ENCODE measurements at regions not wholly inside any gene's neighbourhood (a gene's known extent, or its start where the extent isn't known, plus 50 kb on each side); places are given as distances from the start of the nearest gene placed in this dataset.

GRCh38 chr22:27685970-27686369 is 115.6 kb downstream of the MN1 start:
- no peak for DNase-seq

GRCh38 chr22:27686534-27686933 is 115.0 kb downstream of the MN1 start:
- no peak for DNase-seq

- no peak for DNase-seq
Measured at GRCh38 chr22:27687984-27688545, 113.5 kb downstream of the MN1 start.

- DNase-seq, result no peak
Measured at GRCh38 chr22:27689664-27690063, 111.9 kb downstream of the MN1 start.

GRCh38 chr22:27690599-27690998 is 111.0 kb downstream of the MN1 start:
- DNase-seq, result no peak

- DNase-seq, result no peak
Measured at GRCh38 chr22:27692243-27692642, 109.3 kb downstream of the MN1 start.

- DNase-seq, result no peak
Measured at GRCh38 chr22:27695925-27696324, 105.6 kb downstream of the MN1 start.

- DNase-seq, result no peak
Measured at GRCh38 chr22:27697888-27698287, 103.7 kb downstream of the MN1 start.
